Neural crest cell (in vitro differentiated cells): ENCODE measurements at regions not wholly inside any gene's neighbourhood (a gene's known extent, or its start where the extent isn't known, plus 50 kb on each side); places are given as distances from the start of the nearest gene placed in this dataset.

Experiments
- DNase-seq: peaks from one replicate; pipeline ENCODE4 v3.0.0; 2021; ENCODE audit warnings: low read depth, mixed read lengths, low spot score
- H3K27ac Mint-ChIP-seq: one replicate; pipeline ENCODE4 v1.8.0; 2021; ENCODE audit warnings: mild to moderate bottlenecking, mixed read lengths; ENCODE audit not compliant: unreplicated experiment
- H3K27me3 Mint-ChIP-seq: 2 replicates; pipeline ENCODE4 v1.8.0; 2021; ENCODE audit warnings: low read depth, mild to moderate bottlenecking, mixed read lengths
- H3K36me3 Mint-ChIP-seq: 2 replicates; pipeline ENCODE4 v1.8.0; 2021; ENCODE audit warnings: low read depth, mild to moderate bottlenecking, mixed read lengths
- H3K4me1 Mint-ChIP-seq: 2 replicates; pipeline ENCODE4 v1.8.0; 2021; ENCODE audit warnings: mixed read lengths
- H3K4me3 Mint-ChIP-seq: one replicate; pipeline ENCODE4 v1.8.0; 2021; ENCODE audit warnings: mild to moderate bottlenecking, mixed read lengths
- H3K9me3 Mint-ChIP-seq: 2 replicates; pipeline ENCODE4 v1.8.0; 2021; ENCODE audit warnings: mixed read lengths
- CTCF ChIP-seq: fragments of 200-600 bp; sonication (generic); conservative IDR thresholded peaks from 2 replicates; pipeline ENCODE4 v1.5.0; 2021; ENCODE audit warnings: antibody characterized with exemption, mild to moderate bottlenecking

GRCh38 chr3:124588794-124589193, 141.5 kb upstream of the UMPS start:
- Mint-ChIP-seq H3K4me3 (no peak overlapping the region), H3K4me1 (peaks cover 24% of the 10 kb centered on the region), H3K27me3 (peaks cover 48% of the 10 kb centered on the region), H3K27ac (no peak overlapping the region), H3K9me3 (no peaks in the 10 kb centered on the region), H3K36me3 (no peaks in the 10 kb centered on the region)
- no peak for DNase-seq
- TF ChIP-seq CTCF: no peak

DNA sequence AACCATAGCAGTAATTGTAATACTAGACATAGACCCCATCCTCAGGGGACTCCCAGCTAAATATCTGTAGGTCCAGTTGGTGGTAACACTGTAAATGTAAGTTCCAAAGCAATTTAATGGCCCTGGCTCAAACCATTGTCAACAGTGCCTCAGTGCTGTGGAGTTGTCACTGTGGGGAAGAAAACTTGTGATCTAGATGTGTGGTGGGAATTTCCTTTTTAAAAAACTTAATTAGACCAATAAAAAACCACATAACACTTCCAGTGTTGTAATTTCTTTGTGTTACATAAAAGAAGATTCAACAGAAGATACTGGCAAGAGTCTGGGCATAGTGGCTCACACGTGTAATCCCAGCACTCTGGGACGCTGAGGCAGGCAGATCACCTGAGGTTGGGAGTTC, 138.6 kb upstream of the UMPS start:
- DNase-seq: no peak
- H3K36me3 Mint-ChIP-seq: no peaks in the 10 kb centered on the region
- TF ChIP-seq CTCF: no peak
- no peak overlapping the region for H3K4me3 Mint-ChIP-seq
- H3K9me3 Mint-ChIP-seq: no peaks in the 10 kb centered on the region
- H3K27ac Mint-ChIP-seq: no peak overlapping the region
- peaks cover 22% of the 10 kb centered on the region for H3K27me3 Mint-ChIP-seq
- no peaks in the 10 kb centered on the region for H3K4me1 Mint-ChIP-seq

DNA sequence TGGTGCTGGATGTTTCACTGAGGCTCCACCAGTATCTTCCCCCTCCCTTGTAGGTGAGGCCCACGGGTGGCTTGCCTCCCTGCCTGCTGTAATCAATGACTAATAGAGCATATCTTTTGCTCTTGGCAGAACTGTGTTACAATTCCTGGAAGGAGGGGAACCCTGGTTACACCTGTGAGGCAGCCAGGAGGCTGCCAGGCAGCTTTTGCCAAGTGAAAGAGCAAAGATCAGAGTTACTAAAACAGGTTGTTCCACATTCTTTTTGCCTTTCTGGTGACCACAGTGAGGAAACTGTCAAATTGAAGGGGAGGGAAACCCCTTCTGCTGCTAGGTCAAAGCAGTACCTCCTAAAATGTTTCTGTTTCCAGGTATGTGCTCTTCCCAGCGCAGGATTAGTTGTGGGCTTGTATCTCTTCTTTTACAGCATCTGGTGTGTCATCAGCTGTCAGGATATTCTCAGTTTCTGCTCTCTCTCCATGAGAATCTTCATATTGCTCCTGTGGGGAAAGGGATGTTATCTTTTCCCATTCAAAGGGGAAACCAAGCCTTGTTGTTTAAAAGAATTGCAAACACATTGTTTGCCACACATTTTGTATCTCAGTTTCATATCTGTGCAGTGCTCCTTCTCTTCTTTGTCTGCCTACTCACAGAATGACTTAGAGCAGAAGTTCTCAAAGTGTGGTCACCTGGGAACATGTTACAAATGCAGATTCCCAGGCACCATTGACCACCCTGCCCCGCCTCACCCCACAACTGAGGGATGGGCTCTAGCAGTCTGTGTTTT, 137.4 kb upstream of the UMPS start:
- H3K9me3 Mint-ChIP-seq: no peaks in the 10 kb centered on the region
- no peak for TF ChIP-seq CTCF
- peaks cover 12% of the 10 kb centered on the region for H3K27me3 Mint-ChIP-seq
- H3K4me3 Mint-ChIP-seq: no peak overlapping the region
- no peak for DNase-seq
- H3K27ac Mint-ChIP-seq: no peak overlapping the region
- no peaks in the 10 kb centered on the region for H3K36me3 Mint-ChIP-seq
- H3K4me1 Mint-ChIP-seq: no peaks in the 10 kb centered on the region

- Mint-ChIP-seq H3K4me3 (no peak overlapping the region), H3K9me3 (no peaks in the 10 kb centered on the region), H3K27me3 (peaks cover 10% of the 10 kb centered on the region), H3K4me1 (no peaks in the 10 kb centered on the region), H3K27ac (no peak overlapping the region), H3K36me3 (no peaks in the 10 kb centered on the region)
- no peak for TF ChIP-seq CTCF
- DNase-seq: no peak
Measured at GRCh38 chr3:124593442-124593829, 136.8 kb upstream of the UMPS start.

GRCh38 chr3:124594581-124594980, 135.7 kb upstream of the UMPS start:
- Mint-ChIP-seq H3K27ac (no peak overlapping the region), H3K4me3 (no peak overlapping the region), H3K4me1 (no peaks in the 10 kb centered on the region), H3K36me3 (no peaks in the 10 kb centered on the region), H3K9me3 (no peaks in the 10 kb centered on the region), H3K27me3 (peaks cover 4% of the 10 kb centered on the region)
- no peak for DNase-seq
- TF ChIP-seq CTCF: no peak
